PC-9 (cell line): ENCODE measurements at regions not wholly inside any gene's neighbourhood (a gene's known extent, or its start where the extent isn't known, plus 50 kb on each side); places are given as distances from the start of the nearest gene placed in this dataset.
"Not testable (repeated sequence)": the region's sequence is repeated elsewhere in the genome, so short reads cannot be mapped to it uniquely, and the experiment has no call there.

Source experiments
- EZH2 ChIP-seq: fragments of 200-600 bp; sonication (generic); IDR thresholded peaks from 2 replicates; pipeline ENCODE4 v1.8.0; 2017; ENCODE audit warnings: antibody characterized with exemption, low read depth
- TF ChIP-seq, protein P1 (sequence below): fragments of 200-600 bp; sonication (generic); conservative IDR thresholded peaks from 2 replicates; pipeline ENCODE4 v1.6.1; 2017; ENCODE audit warnings: mixed run types, antibody characterized with exemption, mild to moderate bottlenecking, moderate library complexity

DNA sequence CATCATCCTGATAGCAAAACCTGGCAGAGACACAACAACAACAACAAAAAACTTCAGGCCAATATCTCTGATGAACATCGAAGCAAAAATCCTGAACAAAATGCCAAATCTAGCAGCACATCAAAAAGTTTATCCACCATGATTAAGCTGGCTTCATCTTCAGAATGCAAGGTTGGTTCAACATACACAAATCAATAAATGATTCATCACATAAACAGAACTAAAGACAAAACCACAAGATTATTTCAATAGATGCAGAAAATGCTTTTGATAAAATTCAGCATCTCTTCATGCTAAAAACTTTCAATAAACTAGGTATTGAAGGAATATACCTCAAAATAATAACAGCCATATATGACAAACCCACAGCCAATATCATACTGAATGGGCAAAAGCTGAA, 109.2 kb downstream of the NR4A2 start:
- TF ChIP-seq, protein P1, sequence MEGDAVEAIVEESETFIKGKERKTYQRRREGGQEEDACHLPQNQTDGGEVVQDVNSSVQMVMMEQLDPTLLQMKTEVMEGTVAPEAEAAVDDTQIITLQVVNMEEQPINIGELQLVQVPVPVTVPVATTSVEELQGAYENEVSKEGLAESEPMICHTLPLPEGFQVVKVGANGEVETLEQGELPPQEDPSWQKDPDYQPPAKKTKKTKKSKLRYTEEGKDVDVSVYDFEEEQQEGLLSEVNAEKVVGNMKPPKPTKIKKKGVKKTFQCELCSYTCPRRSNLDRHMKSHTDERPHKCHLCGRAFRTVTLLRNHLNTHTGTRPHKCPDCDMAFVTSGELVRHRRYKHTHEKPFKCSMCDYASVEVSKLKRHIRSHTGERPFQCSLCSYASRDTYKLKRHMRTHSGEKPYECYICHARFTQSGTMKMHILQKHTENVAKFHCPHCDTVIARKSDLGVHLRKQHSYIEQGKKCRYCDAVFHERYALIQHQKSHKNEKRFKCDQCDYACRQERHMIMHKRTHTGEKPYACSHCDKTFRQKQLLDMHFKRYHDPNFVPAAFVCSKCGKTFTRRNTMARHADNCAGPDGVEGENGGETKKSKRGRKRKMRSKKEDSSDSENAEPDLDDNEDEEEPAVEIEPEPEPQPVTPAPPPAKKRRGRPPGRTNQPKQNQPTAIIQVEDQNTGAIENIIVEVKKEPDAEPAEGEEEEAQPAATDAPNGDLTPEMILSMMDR: not testable (repeated sequence)
- TF ChIP-seq EZH2: not testable (repeated sequence)
